Esophagus squamous epithelium (tissue), 4 donors: ENCODE measurements at regions not wholly inside any gene's neighbourhood (a gene's known extent, or its start where the extent isn't known, plus 50 kb on each side); places are given as distances from the start of the nearest gene placed in this dataset.

Experiments
- POLR2A ChIP-seq, 4 donors: fragments of 450-650 bp; IDR thresholded peaks; one replicate each; pipeline ENCODE4 v1.6.1; 2017; ENCODE audit warnings: antibody characterized with exemption in 4 of 4, mild to moderate bottlenecking in 4 of 4, moderate library complexity in 3 of 4
- TF ChIP-seq, protein P1 (sequence below), 6 experiments: fragments of 450-650 bp in 4 of 6; fragments of 200-600 bp in 2 of 6; sonication (generic) in 2 of 6; IDR thresholded peaks; one replicate each; pipeline ENCODE4 v1.5.1; 2016 to 2019; ENCODE audit warnings: antibody characterized with exemption in 6 of 6, mild to moderate bottlenecking in 4 of 6, moderate library complexity in 4 of 6

DNA sequence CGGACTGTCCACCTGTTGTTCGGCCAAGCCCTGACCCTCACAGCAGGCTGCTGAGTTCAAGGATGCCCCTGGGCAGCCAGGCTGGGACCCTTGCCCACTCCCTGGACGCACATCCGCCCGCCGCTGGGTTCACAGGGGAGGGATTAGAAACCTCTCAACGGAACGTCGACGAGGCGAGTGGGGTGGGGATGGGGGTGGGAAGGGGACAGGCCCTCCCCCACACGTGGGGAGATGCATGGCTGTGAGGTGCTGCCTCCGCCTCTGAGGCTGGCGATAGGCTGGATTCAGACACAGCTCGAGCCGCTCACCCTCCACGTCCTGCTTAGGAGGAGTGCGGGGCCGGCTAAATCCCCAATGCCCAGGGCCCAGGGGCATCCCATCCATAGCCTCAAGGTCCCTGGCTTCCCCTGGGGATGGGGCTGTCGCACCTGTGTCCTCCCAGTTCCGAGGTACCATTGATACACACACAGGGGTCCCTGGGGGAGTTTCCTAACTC lies 90.6 kb upstream of the BHLHE23 start:
- TF ChIP-seq, protein P1, sequence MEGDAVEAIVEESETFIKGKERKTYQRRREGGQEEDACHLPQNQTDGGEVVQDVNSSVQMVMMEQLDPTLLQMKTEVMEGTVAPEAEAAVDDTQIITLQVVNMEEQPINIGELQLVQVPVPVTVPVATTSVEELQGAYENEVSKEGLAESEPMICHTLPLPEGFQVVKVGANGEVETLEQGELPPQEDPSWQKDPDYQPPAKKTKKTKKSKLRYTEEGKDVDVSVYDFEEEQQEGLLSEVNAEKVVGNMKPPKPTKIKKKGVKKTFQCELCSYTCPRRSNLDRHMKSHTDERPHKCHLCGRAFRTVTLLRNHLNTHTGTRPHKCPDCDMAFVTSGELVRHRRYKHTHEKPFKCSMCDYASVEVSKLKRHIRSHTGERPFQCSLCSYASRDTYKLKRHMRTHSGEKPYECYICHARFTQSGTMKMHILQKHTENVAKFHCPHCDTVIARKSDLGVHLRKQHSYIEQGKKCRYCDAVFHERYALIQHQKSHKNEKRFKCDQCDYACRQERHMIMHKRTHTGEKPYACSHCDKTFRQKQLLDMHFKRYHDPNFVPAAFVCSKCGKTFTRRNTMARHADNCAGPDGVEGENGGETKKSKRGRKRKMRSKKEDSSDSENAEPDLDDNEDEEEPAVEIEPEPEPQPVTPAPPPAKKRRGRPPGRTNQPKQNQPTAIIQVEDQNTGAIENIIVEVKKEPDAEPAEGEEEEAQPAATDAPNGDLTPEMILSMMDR (IDR thresholded peaks at IDR 0.05): no peak
- TF ChIP-seq POLR2A (IDR thresholded peaks at IDR 0.05): no peak
